Choroid plexus epithelial cell (primary cell): ENCODE measurements at regions not wholly inside any gene's neighbourhood (a gene's known extent, or its start where the extent isn't known, plus 50 kb on each side); places are given as distances from the start of the nearest gene placed in this dataset.

ENCODE experiments used
- DNase-seq: peaks from one replicate; pipeline ENCODE4 v3.0.0-alpha.2; 2010; ENCODE audit warnings: low read depth
- H3K4me3 ChIP-seq: 2 replicates; pipeline ENCODE4 v1.5.1; 2011; ENCODE audit warnings: low read depth, mild to moderate bottlenecking, control low read depth, low read length, moderate library complexity
- TF ChIP-seq, protein P1 (sequence below): conservative IDR thresholded peaks from 2 replicates; pipeline ENCODE4 v1.5.1; 2011; ENCODE audit warnings: low read depth, mild to moderate bottlenecking, control low read depth, inconsistent platforms, low read length, moderate library complexity

DNA sequence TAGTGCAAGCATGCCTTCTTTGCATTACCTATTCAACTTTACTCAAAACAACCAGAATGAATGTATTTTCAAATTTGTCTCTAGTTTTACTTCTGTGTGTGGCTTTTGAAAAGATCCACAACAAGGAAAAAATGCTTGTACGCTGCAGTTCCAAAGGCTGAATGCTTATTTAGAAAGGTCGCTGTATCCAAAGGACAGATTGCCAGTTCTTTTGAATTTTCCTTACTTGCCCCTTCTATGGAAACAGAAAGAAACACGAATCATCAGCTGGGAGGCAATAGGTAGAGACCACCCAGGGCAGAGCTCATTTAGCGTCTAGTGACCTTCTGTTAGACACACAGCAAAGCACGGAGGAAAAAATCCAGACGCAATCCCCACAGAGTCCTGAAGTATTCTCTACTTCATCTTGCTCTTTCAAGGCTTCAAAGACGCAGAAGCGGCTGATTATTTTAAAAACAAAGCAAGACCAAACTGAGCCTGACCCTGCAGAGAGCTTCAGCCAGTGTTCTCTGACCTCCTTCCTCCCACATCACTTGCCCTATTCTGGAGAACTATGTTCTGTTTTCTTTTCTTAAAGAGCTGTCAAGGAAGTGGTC lies 674.6 kb upstream of the SGCG start:
- no peak overlapping the region for H3K4me3 ChIP-seq
- TF ChIP-seq, protein P1, sequence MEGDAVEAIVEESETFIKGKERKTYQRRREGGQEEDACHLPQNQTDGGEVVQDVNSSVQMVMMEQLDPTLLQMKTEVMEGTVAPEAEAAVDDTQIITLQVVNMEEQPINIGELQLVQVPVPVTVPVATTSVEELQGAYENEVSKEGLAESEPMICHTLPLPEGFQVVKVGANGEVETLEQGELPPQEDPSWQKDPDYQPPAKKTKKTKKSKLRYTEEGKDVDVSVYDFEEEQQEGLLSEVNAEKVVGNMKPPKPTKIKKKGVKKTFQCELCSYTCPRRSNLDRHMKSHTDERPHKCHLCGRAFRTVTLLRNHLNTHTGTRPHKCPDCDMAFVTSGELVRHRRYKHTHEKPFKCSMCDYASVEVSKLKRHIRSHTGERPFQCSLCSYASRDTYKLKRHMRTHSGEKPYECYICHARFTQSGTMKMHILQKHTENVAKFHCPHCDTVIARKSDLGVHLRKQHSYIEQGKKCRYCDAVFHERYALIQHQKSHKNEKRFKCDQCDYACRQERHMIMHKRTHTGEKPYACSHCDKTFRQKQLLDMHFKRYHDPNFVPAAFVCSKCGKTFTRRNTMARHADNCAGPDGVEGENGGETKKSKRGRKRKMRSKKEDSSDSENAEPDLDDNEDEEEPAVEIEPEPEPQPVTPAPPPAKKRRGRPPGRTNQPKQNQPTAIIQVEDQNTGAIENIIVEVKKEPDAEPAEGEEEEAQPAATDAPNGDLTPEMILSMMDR, result no peak
- DNase-seq, result no peak

DNA sequence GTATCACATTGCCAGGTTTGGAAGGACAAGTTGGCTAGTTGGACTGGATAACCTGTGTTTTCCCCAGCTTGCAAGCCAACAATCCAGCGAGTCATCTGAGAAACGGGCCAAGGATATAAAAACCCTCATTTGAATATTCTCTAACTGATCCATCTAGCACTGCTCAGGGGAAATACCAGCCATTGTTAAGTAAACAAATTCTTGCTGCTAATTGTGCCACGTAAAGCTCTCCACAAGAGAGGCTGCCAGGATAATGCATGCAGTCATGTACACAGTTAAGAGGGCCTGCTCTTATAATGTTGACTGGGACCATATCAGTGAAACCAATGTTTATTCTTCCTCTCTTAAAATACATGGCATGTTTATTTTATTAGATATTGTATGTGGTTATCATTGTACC lies 663.2 kb upstream of the SGCG start:
- TF ChIP-seq, protein P1, result no peak
- no peak overlapping the region for H3K4me3 ChIP-seq
- no peak for DNase-seq

DNA sequence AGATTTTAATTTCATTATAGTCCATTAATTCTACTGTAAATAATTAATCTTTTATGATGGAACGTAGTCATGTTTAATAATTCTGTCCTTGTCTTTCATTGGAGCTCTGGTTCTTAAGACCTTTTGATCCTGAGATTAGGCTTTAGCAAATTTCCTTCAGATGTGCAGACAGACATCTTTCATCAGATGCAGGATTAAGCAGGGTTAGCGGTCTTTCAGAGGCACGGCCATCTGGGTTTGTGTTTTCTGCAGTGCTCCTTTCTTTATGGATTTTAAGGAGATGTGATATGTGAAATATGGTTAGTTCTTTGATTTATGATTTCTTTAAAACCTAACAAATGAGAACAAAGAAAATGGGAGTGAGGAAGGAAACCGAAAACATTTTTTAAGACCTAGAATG lies 643.9 kb upstream of the SGCG start:
- no peak overlapping the region for H3K4me3 ChIP-seq
- TF ChIP-seq, protein P1, result no peak

DNA sequence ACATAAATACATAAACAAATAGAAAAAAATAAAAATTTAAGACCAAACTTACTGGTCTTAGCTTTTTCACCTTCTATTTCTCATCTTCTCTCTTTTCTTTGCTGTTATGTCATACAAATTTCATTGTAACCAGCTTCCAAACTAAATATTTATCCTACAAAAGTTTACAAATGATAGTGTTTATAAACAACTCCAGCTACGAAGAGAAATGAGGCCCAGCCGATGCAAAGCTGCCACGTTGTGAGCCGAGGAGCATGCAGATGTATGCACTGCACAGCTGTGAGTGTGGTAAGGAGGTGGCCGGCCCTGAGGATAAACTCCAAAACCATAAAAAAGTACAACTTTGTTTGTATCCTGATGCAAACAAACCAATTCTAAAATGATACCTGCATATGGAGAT lies 642.4 kb upstream of the SGCG start:
- no peak for DNase-seq
- H3K4me3 ChIP-seq, result no peak overlapping the region
- TF ChIP-seq, protein P1, result no peak

More for the DNA sequence above, 643.9 kb upstream of the SGCG start:
- no peak for DNase-seq

DNA sequence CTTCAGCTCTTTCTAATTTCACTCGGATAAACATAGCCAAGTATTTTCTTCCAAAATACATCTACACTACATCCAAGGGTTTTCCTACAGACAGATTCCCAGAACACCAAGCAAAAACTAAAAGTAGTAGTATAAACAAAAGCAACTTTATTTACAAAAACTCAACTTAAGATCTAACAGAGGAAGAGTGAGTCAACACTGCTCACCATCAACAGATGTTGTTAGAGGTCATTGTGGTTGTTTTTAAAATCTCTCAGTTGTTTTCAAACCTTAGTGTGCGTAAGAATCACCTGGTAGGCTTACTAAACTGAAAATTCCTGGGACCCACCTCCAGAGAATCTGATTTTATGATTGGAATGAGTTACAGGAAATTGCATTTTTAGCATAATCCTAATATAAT lies 631.7 kb upstream of the SGCG start:
- no peak overlapping the region for H3K4me3 ChIP-seq
- TF ChIP-seq, protein P1, result no peak
- DNase-seq, result no peak

DNA sequence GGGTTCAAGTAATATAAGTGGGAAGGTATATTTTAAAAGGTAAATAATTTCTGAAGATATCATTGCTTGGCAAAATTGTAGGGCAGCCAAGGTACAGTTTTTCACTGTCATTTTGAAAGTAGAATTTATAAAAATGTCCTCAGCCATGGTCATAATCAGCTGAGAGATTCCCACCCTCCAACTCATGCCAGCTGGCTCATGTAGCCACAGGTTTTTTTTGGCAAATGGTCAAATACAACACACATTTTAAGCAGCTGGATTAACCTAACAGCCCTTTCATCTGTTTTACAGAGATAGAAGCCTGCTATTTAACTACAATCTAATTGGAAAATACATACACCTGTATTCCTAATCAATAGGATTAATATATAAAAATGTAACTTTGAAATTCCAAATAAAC lies 619.2 kb upstream of the SGCG start:
- TF ChIP-seq, protein P1, result no peak
- DNase-seq, result no peak
- H3K4me3 ChIP-seq, result no peak overlapping the region

DNA sequence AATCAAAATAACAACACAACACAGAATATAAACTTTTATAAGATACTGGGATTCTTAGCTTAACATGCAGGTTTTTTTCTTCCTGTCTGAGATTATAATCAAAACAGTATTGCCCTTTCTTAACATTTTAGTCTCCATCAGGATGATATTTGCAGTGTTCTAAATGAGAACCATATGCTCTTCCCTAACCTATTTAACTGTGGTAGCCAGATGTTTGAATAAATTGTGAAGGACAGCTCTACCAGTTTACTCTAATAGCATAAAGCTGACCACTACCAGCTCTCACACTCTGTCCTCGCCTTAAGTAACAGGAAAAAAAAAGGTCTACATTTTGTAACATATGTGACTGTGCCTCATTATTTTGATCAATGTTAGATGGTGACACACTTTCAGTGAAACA lies 618.7 kb upstream of the SGCG start:
- no peak for DNase-seq
- H3K4me3 ChIP-seq, result no peak overlapping the region
- TF ChIP-seq, protein P1, result no peak
